GM10248 (cell line): ENCODE measurements at regions not wholly inside any gene's neighbourhood (a gene's known extent, or its start where the extent isn't known, plus 50 kb on each side); places are given as distances from the start of the nearest gene placed in this dataset.
"Not testable (repeated sequence)": the region's sequence is repeated elsewhere in the genome, so short reads cannot be mapped to it uniquely, and the experiment has no call there.

Experiments
- CTCF ChIA-PET: fragments of 300-600 bp; sonication (Branson Sonifier 250); formaldehyde crosslinking; extraction: SDS; loops from one replicate; lab custom pipeline; 2021; ENCODE audit warnings: antibody characterized with exemption; lab: Yijun Ruan, JAX
- POLR2A ChIA-PET: fragments of 350-650 bp; sonication (Branson Sonifier 250); formaldehyde crosslinking; extraction: SDS; loops from one replicate; lab custom pipeline; 2020; ENCODE audit warnings: antibody characterized with exemption; lab: Yijun Ruan, JAX
- DNase-seq: peaks from one replicate; pipeline ENCODE4 v3.0.0; 2012; ENCODE audit errors: extremely low spot score
- CTCF ChIP-seq: IDR thresholded peaks from 2 replicates; pipeline ENCODE4 v1.5.1; 2012; ENCODE audit warnings: mild to moderate bottlenecking, low read depth; ENCODE audit errors: extremely low read depth, missing control alignments, control extremely low read depth

DNA sequence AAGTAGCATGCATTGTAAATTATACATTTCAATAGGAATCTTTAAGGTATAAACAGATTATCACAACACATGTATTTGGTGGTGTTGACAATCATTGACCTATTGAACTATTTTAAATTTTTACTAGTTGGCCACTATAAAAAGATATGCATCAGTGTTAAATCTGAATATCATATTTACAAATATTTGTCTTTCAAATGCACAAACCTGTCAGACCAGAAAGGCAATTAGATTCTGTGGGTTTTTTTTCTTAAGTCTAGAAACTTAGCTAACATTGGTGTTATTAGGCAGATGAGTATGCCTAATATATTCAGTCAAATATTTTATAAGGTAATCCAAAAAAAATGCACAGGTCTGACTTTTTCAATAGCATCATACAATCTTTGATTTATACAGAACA lies 241.4 kb upstream of the DGKB start:
- DNase-seq, result no peak
- no peak for TF ChIP-seq CTCF
- ChIA-PET CTCF (no interaction called here), POLR2A (no interaction called here)

DNA sequence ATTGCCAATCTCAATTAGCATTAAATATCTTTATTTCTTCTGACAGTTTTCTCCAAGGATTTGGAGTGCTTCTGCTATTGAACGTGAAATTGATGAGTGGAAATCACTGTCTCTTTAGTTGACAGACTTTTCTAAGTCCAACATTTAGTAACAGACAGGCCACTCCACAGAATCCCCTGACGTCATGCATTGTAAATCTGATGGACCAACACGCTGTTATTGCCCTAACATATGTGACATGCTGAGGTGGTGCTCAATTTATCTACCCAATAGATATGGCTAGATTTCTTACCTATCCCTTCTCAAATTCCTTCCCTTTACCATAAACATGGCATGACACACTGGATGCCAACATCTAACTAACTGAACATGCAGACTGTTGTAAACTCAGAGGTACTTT lies 240.6 kb upstream of the DGKB start:
- TF ChIP-seq CTCF, result no peak
- POLR2A ChIA-PET, result no interaction called here
- CTCF ChIA-PET, result no interaction called here
- DNase-seq, result no peak

GRCh38 chr7:15140431-15140830 lies 237.9 kb upstream of the DGKB start:
- DNase-seq, result no peak
- no peak for TF ChIP-seq CTCF
- POLR2A ChIA-PET, result no interaction called here
- CTCF ChIA-PET, result no interaction called here

DNA sequence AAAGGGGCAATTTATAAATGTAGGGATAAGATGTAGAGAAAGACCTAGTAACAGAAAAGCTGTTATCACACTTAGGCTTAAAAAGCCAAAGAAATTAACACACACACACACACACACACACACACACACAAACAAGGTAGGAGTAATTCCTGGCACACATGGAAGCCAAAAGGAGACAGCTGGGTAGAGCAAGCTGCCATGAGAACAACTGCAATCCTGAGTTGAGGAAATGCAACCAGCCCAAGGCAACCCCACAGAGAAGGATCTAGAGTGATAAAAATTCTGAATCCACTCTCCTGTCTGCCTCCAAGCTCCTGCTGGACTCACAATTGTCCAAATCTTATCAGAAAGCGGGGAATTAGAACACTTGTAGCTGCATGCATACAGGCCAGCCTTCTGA lies 229.1 kb upstream of the DGKB start:
- POLR2A ChIA-PET, result no interaction called here
- no peak for TF ChIP-seq CTCF
- CTCF ChIA-PET, result interaction anchor here (1.2 to 1.3 kb wide), 2 partner anchors 8 to 10 kb away, joined by 3 to 6 read pairs; no protein-coding TSS in a partner anchor
- DNase-seq, result no peak

DNA sequence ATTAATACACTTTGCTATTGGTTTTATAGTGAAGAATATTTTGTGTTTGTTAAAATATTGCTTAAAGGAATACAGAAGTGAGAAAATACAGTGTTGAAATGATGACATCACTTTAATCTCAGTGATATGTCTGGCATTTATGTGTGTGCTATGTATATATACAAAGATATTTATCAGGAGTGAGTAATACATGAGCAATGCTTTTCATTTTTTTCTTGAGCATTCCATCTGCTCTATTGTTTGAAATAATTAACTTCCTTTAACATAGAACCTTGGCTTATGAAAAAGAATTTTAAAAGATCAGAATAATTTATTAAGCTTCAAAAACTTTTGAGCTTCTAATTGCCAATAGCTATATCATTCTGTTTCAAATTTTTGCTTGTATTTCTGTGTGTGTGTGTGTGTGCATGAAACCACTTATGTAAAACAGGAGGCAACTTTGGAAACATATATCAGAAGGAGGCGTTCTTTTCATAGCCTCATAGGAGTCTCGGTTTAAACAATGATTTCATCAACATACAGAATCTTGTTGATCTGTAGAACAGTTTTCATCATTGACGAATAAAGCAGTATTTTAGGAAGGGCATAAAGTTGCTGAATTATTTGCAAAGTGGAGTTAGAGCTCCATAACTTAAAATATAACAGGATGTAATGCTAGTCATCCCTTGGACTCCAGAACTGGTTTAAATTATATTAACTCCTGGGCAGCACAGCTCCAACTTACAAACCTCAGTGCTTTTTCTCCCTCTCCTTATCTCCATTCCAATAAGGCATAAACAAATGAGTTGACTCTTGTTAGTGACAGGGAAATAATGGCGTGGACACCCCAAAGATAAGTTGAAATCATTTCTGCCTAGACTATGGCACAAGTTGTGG lies 228.4 kb upstream of the DGKB start:
- DNase-seq, result no peak
- ChIA-PET CTCF (no interaction called here), POLR2A (no interaction called here)
- no peak for TF ChIP-seq CTCF

GRCh38 chr7:15128716-15129115 lies 226.2 kb upstream of the DGKB start:
- no peak for TF ChIP-seq CTCF
- DNase-seq, result no peak
- POLR2A ChIA-PET, result no interaction called here
- CTCF ChIA-PET, result no interaction called here

DNA sequence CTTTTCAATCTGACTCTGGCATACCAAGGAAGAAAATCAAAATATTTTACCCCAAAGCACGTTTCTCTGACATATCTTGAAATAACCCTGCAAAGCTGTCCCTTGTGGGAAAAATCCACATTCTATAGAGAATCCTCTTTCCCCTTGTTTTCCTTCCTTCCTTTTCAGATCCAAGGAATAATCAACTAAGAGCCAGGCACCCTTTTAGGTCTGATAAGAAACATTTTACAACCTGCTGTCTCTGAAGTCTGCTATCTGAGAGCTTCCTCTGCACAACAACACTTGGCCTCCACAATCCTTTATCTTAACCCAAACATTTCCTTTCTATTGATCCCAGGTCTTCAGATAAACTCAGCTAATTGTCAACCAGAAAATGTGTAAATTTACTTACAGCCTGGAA lies 224.1 kb upstream of the DGKB start:
- DNase-seq, POLR2A ChIA-PET: not testable (repeated sequence)
- CTCF ChIA-PET, result interaction anchor here (1.4 kb wide), 1 partner anchor 18 kb away, joined by 3 read pairs; no protein-coding TSS in a partner anchor
